ENCODE measurements at regions not wholly inside any gene's neighbourhood (a gene's known extent, or its start where the extent isn't known, plus 50 kb on each side); places are given as distances from the start of the nearest gene placed in this dataset.

DNA sequence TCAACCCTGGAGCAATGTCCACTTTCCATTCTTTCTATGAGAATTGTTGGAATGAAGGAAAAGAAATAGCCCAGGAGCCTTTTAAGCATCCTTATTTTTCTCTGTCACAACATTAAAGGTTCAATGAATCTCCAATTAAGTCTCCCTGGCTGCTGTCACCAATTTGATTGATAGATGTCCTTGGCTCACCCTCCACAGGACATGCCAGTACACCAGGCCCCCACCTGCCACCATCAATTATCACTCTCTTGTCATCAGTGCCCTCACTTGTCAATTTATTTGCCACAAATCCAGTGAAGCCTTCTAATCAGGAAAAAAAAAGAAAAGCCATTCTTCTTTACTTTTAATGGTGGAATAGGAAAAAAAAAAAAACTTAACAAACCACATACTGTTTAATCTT is 453.6 kb downstream of the CENPC start:
- TF ChIP-seq, protein P1, sequence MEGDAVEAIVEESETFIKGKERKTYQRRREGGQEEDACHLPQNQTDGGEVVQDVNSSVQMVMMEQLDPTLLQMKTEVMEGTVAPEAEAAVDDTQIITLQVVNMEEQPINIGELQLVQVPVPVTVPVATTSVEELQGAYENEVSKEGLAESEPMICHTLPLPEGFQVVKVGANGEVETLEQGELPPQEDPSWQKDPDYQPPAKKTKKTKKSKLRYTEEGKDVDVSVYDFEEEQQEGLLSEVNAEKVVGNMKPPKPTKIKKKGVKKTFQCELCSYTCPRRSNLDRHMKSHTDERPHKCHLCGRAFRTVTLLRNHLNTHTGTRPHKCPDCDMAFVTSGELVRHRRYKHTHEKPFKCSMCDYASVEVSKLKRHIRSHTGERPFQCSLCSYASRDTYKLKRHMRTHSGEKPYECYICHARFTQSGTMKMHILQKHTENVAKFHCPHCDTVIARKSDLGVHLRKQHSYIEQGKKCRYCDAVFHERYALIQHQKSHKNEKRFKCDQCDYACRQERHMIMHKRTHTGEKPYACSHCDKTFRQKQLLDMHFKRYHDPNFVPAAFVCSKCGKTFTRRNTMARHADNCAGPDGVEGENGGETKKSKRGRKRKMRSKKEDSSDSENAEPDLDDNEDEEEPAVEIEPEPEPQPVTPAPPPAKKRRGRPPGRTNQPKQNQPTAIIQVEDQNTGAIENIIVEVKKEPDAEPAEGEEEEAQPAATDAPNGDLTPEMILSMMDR (IDR thresholded peaks at IDR 0.05 in 8 of 11, conservative IDR thresholded peaks at IDR 0.05 in 3 of 11), result no peak
- TF ChIP-seq POLR2A (IDR thresholded peaks at IDR 0.05) (no peak), POLR2AphosphoS5 (IDR thresholded peaks at IDR 0.05) (no peak)
